ENCODE measurements at regions not wholly inside any gene's neighbourhood (a gene's known extent, or its start where the extent isn't known, plus 50 kb on each side); places are given as distances from the start of the nearest gene placed in this dataset.

DNA sequence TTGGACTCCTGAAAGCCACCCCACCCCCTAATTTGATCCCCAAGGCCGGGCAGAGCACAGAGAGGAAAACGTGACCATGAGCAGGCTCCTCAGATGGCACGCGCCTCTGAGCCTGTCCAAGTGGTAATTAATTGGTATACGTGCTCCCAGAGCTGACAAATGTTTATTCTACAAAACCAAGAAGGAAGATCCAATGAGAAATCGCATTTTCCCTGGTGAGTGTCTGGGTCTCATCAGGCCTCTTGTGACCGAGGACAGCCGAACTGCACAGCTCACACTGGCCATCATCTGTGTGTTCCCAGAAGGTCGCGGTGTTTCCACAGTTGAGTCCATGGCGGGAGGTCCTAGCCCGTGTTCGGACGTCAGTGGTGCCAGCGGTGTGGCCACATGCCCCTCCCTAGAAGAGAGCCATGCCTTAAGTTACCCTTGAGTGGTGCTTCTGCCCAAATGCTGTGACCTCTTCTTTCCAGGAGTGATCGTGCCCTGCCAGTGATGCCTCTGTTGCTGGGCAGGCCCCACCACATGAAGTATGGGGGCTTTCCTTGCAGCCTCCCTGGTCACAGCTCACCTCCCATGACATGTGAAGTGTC, 317.5 kb upstream of the RTL1 start:
- DNase-seq, result no peak

DNA sequence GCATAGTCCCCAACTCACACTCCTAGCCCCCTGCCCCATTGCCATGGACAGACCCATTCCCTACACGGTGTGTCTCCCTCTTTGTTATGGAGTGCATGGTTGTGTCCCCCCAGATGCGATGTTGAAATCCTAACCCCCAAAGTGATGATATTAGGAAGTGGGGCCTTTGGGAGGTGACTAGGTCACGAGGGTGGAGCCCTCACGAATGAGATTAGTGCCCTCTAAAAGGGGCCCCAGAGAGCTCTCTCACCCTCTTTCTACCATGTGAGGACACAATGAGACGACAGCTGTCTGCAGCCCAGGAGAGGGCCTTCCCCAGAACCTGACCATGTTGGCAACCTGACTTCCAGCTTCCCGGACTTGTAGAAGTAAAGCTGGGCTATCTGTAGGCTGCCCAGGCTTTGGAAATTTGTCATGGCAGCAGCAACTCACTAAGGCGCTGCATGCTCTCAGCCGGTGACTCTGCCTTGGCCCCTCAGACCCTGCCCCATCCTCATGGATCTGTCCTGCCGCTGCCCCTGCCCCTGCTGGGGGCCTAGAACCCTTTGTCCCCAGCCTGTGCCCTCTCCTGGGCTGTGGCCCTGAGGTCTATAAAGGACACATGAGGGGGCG, 318.1 kb upstream of the RTL1 start:
- no peak for DNase-seq

DNA sequence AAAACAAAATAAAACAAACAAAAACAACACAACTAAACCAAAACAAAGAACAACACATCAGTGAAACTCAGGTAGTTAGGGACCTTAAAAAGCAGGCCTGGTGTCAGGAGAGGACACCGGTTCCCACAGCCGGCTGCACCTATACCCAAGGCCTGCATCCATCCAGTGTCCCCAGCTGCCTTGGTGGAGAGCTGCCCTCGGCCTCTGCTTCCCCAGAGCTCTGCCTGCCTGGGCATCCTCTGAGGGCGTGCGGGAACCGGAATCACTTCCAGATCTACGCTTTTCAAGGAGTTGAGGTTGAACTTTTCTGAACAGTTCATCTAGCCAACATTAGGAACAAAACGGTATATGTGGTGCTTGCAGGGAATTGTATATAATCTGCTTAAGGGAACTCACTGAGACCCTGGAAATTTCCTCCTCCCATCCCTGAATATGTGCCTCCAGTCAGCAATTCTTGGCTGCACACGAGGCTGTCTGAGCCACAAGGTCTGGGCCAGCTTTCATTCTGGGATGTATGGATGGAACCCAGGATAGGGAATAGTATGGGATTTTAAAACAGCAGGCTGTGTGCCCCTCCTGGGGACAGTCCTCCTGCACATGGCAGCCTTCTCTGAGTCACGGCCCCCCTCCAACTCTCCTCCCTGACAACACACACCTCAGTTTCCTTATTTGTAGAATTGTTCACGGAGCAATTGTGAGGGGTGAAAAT, 319.0 kb upstream of the RTL1 start:
- no peak for DNase-seq

DNA sequence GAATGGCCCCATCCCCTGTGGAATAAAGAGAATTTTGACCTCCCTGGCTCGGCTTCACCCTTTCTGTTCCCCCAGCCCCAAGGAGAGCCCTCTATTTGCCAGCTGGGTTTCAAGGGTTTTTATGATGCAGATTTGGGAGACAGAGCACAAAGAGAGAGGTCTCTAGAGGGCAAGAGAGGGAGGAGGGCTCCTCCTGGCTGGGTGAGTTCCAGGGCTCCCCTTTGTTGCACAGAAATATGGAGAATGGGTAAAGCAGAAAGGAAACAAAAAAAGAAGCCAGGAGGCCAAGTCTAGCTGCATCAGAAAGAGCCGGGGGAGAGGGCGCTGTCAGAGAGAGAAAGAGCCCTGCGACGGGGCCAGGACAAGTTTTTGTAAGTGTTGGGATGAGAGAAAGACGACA, 319.6 kb upstream of the RTL1 start:
- DNase-seq, result no peak

DNA sequence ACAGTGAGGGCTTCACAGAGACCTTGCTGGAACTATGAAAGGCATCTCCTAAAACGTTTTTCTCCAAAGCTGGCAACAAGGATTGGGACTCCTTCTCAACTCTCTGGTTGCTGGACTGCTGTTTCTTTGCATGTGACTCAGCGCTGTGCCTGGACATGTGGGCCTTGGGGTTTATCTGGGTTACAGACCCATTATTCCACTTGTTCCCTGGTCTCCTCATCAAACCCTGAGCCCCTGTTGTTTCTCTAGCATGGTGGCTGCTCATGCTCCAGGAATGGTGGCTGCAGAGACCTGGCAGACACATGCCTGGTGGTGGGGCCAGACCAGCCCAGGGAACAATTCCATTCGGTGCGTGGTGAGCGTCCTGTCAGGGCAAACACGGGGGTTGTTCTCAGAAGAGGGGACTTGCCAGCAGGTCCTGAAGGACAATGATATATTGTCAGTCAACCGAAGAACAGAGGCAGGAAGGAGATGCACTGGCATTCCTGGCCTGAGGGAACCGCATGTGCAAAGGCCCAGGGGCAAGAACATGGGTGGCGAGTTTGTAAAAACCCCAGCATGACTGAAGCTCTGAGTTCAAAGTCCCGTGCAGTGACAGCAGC, 320.1 kb upstream of the RTL1 start:
- no peak for DNase-seq

DNA sequence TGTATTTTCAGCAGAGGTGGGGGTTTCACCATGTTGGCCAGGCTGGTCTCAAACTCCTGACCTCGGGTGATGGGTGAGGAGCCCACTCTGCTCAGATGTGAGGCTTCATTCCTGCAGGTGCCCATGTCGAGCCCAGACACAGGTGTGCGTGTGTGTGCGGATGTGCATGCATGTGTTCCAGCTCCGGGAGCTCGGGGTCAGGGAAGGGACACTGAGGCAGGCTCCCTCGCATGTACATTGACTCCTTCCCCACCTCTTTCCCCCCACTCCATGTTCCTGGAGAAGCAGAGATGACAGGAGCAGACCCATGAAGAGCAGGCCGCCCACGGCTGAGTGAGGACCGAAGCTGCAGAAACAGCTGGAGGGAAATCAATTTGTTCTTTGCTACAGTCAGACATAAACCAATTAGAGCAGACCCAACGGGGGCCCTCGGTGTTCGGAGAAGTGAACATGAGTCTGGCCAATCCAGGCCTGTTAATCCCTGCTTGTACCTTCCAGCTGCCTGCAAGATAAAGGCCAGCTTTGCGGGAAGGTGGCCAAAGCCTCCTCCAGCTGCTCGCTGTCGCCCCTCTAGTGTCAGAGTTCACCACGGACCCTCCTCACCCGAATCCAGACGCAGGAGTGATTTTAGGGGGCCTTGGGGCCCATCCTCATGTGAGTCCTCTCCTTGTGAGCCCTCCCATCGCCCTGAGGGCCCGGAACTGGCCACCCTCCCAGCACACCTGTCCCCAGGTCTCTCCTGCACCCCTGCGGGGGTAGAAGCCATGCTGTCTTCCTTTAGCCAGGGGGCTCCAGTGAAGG, 321.0 kb upstream of the RTL1 start:
- no peak for DNase-seq

DNA sequence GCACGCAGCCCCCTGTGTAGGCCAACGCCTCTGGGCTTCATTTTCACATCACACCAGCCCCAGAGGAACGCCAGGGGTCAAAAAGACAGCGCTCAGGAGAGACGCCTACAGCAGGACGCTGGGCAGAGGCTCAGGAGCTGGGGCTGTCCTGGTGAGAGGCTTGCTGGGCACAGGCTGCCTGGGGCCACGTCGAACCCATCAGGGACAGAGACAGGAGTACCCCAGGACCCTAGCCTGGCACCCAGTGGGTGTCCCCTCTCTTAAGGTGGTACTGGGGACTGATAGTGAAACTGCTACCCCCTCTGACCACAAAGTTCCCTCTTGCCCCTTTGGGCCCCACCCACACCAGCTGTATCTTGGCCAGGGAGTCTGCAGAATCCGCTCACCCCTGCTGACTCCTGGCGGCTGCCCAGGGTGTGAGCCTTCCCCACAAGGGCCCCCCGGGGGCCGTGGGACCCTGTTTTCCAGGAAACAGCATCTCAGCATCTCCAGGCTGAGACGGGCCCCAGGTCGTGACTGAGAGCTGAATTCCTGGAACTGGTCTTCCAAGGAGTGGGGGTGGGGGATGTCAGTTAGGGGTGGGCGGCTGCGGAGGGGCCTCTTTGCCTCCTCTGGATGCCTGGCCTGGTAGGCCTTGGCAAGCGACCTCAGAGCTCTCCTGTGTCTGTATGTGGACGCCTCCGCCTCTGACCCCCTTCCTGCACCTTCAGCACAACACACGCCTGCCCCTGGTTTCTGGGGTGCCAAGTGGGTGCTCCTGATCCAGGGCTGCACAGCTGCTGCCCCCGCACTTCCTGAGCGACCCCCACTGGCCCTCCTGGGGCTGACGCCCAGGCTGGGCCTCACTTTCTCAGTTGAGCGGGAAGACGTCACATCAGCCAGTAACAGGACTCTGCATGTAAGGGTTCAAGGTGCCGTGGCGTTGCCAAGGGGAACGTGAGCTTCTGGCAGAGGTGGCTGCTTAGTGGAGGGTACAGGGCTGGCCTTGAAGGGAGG, 321.9 kb upstream of the RTL1 start:
- DNase-seq, result no peak

DNA sequence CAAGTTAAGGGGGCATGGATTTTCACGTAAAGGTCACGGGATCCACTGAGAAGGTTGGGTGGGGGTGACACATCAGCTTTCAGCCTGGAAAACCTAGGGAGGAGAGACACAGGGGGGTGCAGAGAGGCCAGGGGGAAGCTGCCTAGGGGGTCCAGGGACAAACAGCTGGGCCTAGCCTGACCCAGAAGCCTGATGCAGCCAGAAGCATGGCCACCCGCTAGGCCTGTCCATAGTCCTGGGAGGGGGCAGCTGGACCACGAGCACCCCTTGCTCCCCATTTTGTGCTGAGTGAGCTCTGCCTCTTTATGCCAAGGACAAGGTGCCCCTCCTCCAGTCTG, 322.7 kb upstream of the RTL1 start:
- DNase-seq, result no peak

DNA sequence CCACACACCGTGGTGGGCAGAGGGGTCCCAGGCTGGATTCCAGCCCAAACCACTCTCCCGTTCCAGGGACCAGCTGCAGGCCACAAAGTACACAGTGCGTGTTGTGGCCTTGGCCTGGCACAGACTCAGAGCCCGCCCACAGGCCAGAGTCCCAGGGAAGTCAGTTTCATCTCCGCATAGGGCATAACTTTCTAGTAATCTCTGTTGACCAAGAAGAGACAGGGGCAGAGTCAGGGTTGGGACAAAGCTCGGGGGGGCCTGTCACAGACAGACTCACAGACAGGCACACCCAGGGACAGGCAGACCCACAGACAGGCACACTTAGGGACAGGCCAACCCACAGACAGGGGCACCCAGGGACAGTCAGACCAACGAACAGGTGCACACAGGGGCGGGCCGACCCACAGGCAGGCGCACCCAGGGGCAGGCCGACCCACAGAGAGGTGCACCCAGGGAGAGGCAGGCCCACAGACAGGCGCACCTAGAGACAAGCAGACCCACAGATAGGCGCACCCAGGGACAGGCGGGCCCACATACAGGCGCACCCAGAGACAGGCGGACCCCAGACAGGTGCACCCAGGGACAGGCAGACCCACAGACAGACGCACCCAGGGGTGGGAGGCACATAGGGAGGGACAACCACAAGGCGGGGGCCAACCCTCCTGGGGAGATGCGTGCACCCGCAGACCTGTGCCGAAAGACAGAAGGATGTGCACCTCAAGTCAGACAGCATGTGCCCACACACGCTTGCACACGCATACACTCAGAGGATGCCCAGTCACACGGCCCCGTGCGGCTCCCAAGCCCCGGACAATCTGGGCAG, 323.3 kb upstream of the RTL1 start:
- DNase-seq, result no peak

DNA sequence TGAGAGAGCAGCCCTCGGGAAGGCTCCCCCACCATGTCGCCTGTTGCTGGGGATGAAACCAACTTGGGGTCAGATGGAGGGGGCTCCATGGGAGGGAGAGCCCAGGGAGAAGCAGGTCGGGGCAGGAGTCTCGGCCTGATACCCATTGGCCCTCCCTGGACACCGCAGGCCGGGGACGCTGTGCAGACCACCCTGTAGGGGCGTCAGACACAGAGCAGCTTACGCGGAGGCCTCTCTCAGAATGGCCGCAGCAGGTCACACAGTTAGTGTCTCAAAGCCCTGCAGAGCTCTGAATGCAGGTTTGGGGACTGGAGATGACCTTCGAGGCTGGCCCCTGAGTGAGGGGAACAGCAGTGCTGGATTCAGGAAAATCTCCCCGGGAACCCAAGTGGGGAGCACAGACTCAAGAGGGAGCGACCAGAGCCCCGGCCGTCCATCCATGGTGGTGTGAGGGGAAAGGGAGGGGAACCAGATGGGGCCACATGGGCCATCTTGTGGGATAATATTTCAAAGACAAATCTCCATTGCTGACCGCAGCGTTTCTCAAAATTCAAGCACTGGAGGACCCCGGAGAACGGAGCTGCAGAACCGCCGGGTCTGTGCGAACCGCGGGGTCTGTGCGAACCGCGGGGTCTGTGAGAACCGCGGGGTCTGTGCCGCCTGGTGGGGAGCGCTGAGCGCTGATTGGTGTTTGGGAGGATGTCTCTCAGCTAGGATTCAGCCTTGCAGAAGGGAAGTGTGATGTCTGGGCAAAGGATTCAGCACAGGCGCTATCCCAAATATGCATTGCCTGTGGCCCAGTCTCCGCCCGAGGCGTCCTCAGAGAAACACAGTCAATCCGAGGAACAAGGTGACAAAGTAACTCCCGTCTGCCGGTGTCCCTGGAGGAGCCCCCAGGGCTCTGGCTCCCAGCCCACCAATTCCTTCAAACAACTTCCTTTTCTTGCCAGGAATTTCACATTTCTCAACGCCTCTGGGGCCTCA, 324.4 kb upstream of the RTL1 start:
- no peak for DNase-seq

DNA sequence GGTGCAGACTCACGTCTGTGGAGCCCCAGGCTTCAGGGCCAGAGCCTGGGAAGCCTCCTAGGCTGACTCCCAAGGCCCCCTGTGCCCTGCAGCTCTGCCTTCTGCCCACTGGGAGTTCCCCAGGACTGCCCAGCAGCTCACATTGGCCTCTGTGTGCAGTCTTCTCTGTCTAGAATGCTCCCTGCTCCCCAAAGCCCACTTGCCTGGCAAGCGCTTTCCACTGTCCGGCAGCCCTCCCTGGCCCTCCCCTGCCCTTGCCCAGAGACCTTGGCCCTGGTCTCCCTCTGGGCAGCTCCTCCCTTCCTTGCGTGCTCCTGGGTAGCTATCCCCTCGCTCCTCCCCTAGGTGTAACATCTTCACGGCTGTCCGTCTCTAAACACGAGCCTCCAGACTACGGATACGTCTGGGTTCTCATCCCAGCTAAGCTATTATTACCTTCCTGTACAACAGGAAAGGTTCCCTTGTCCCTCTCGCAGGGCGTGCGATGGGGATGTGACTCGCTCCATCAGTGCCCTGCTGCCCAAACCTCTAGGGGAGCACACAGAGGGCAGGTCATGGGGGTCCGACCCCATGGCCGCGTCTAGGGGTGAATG, 325.5 kb upstream of the RTL1 start:
- DNase-seq, result no peak

DNA sequence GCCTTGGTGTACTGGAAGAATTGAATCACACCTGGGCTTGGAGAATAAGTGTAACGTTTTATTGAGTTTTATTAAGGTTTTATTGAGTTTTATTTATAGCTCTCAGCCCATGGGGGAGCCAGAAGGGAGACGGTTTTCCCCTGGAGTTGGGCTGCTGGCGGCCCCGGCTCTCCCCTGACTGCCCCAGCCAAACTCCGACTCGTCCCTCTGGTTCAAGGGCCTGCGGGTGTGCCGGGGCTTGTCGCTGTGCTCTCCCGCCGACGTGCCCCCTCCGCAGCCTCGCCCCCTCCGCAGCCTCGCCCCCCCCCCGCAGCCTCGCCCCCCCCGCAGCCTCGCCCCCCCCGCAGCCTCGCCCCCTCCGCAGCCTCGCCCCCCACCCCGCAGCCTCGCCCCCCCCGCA, 326.1 kb upstream of the RTL1 start:
- DNase-seq, result no peak

DNA sequence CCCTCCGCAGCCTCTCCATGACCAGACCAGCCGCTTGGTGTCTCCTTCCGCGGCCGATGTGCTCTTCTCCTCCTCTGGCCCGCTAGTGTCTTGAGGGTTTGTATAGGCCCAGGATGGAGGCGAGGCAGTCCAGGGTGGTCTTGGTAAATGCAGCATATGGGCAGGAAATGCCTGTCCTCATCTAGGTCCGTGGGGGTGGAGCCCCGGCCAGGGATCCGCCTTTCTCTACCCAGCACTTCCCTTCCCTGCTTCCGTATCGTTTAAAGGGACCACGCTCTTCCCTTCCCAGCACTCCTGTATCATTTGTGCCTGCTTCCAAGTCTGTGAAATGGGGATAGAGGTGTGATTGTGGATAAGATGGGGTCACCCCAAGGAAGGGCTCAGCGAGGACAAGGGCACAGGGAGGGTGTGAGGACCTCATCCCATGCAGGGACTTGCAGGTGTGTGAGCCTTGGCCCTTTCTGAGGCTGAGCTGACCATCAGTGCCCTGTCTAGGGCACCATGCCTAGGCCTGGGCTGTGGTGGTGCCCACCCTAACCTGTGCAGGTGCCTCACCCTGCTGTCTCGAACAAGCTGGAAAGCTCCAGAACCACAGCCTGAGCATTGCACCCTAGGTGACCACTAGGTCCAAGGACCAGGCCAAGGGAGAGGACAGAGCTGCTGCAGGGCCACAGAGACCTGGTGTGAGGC, 326.8 kb upstream of the RTL1 start:
- no peak for DNase-seq

DNA sequence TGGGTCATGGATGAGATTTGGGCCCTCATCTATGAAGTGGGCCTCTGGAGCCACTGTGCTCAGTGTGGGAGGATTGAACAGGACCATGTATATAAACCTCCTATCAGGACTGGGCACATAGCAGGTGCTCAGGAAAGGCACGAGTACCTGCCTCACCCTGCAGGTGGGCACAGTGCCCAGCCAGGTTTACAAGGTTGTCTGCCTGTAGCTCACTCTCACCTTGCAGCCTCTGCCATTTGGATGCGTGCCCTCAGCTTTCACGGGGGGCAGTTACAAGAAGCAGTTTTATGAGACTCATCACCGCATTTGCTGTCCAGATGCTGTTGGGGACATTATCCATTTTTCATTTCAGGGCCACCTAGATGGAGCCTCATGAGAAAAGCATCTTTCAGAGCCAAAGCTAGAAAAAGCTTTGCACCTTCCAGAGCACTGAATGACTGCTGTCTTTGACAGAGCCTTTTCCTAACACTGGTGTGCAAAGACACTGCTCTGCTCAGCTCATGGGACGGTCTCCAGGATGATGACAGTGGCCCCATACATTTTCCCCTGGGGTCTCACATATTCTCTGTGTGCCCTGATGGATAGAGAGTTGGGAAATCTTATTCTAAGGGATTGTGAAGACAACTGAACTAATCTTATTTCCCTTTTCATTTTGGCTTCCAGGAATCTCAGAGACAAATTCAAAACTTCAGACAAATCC, 327.5 kb upstream of the RTL1 start:
- DNase-seq, result no peak

DNA sequence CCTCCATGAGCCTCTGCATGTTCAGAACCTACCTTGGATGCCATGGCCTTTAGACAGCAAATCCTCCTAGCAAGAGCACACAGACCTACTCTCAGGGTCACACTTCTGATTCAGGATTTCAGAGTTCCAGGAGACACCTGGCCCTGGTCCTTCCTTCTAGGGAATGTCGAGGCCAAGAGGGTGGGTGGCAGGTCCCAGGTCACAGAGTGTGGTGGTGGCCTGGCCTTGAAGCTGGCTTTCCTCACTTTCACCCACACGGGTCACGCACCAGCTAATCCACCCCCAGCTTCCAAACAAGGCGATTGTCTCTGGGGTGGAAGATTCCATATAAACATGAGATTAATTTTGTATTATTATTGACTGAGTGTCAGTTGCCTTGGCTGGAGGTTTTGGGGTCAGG, 328.3 kb upstream of the RTL1 start:
- no peak for DNase-seq

DNA sequence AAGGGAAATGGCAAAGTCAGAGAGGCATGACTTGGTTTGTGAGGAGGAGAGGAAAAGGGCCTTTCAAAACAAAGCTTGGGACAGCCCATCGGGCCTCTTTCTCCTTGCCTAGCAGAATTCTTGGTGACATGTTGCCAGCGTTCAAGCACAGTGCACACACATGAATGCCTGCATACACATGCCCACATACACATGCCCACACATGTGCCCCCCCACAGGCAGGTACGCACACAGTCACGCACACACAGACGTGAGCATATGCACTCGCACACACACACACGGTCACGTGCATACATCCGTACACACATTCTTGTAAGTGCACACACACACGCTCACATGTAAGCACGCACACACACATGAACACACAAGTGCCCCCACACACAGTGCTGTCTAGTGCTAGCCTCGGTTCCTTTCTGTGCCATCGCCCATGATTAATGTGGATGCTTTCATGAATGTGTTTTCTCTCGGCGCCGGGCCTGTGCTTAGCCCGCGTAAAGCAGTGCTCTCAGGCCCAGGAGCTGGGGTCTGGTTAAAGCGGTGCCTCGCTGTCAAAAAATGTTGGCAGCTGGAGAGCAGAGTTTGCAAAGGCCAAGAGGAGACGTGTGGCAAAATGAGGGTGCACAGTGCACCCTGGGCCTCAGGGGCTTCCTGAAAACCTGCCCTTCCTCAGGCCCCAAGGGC, 328.8 kb upstream of the DIO3 start:
- DNase-seq, result no peak

DNA sequence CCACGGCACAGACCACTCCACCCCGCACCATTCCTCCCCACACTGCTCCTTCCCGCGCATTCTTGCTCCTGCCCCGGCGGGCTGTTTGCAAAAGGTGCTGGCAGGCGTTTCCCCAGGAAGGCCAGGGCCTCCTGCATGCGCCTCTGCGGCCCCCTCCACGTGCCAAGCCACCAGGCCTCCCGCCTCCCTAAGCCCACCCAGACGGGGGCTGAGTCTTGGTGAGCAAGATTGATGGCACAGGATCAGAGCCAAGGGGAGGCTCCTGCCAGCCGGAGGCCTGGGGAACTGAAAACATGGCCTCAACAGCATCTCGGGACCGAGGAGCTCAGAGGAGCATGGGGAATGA, 328.3 kb upstream of the DIO3 start:
- no peak for DNase-seq

DNA sequence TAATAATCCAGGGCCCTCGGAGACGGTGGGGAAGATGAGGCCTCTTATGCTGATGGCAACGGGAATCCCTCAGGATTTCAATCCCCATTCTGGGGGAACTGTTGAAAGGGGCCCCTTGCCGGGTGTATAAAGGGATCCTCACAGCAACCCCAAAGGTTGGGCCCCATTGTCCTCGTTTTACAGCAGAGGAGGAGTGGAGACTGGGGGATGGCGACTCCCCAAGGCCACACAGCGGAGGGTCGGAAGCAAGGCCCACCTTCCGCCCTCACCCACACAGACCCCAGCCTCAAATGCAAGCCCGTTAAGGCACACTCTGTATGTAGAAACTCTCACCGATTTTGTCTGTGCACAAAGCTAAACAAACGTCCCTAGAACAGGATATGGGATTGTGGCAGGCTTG, 327.9 kb upstream of the DIO3 start:
- DNase-seq, result no peak

Data from MV-4-11 (cell line).